GM12878 (cell line): ENCODE measurements at regions not wholly inside any gene's neighbourhood (a gene's known extent, or its start where the extent isn't known, plus 50 kb on each side); places are given as distances from the start of the nearest gene placed in this dataset.

Experiments
- CREB1 ChIP-seq: IDR thresholded peaks from 2 replicates; pipeline ENCODE4 v1.6.1; 2012; ENCODE audit warnings: low read depth, mild to moderate bottlenecking, inconsistent platforms
- EP300 ChIP-seq, 2 experiments: fragments of 150-350 bp in 1 of 2; IDR thresholded peaks; 2 replicates each; pipeline ENCODE4 v1.6.1; 2011 to 2012; ENCODE audit warnings: low read depth in 2 of 2, low read length in 2 of 2, borderline replicate concordance in 1 of 2, improper control_type of control experiment in 1 of 2, inconsistent platforms in 1 of 2; ENCODE audit not compliant: control insufficient read depth in 1 of 2
- GABPA ChIP-seq: IDR thresholded peaks from 2 replicates; pipeline ENCODE4 v1.6.1; 2014; ENCODE audit warnings: antibody characterized with exemption, low read depth, mild to moderate bottlenecking, inconsistent platforms
- HCFC1 ChIP-seq: fragments of 150-350 bp; IDR thresholded peaks from 2 replicates; pipeline ENCODE4 v1.6.1; 2014; ENCODE audit warnings: low read length
- KLF5 ChIP-seq: fragments of 450-650 bp; IDR thresholded peaks from 2 replicates; pipeline ENCODE4 v1.6.1; 2014; ENCODE audit warnings: mild to moderate bottlenecking; ENCODE audit not compliant: partially characterized antibody
- NR2C1 ChIP-seq: fragments of 450-650 bp; IDR thresholded peaks from 2 replicates; pipeline ENCODE4 v1.6.1; 2017; ENCODE audit warnings: antibody characterized with exemption, mild to moderate bottlenecking, moderate library complexity
- POLR2A ChIP-seq: IDR thresholded peaks from 2 replicates; pipeline ENCODE4 v1.6.1; 2011; ENCODE audit warnings: low read depth, mild to moderate bottlenecking, low read length
- RFX5 ChIP-seq: IDR thresholded peaks from 2 replicates; pipeline ENCODE4 v1.6.1; 2011; ENCODE audit warnings: low read depth, low read length, improper control_type of control experiment
- SIN3A ChIP-seq: IDR thresholded peaks from 2 replicates; pipeline ENCODE4 v1.6.1; 2012; ENCODE audit warnings: low read depth, low read length, improper control_type of control experiment
- TF ChIP-seq, protein P1 (sequence below), 3 experiments: IDR thresholded peaks in 2 of 3; conservative IDR thresholded peaks in 1 of 3; 2 replicates each; pipeline ENCODE4 v1.5.1; 2011; ENCODE audit warnings: low read depth in 3 of 3, low read length in 3 of 3, mild to moderate bottlenecking in 3 of 3, control low read depth in 2 of 3, moderate library complexity in 2 of 3, inconsistent platforms in 1 of 3, mixed read lengths in 1 of 3; ENCODE audit not compliant: control insufficient read depth in 2 of 3, insufficient read depth in 1 of 3; ENCODE audit errors: extremely low read depth in 1 of 3

DNA sequence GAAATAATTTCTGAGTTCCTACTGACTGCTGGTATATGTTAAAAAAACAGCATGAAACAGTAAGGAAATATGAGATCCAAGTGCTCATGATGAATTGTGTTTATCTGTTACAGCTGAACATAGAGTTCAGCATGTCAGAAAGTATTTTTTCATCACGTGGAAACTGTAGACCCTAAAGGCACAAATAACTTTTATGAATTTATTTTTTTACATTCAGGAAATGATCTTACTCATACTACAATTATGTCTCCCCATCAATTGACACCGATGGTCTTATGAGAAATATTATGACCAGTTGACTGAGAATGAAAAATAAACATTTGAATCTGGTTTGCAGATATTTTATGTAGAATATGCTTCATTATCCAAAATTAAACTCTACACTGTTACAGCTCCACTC, 283.1 kb upstream of the SPANXN4 start:
- no peak for TF ChIP-seq POLR2A
- TF ChIP-seq, protein P1, sequence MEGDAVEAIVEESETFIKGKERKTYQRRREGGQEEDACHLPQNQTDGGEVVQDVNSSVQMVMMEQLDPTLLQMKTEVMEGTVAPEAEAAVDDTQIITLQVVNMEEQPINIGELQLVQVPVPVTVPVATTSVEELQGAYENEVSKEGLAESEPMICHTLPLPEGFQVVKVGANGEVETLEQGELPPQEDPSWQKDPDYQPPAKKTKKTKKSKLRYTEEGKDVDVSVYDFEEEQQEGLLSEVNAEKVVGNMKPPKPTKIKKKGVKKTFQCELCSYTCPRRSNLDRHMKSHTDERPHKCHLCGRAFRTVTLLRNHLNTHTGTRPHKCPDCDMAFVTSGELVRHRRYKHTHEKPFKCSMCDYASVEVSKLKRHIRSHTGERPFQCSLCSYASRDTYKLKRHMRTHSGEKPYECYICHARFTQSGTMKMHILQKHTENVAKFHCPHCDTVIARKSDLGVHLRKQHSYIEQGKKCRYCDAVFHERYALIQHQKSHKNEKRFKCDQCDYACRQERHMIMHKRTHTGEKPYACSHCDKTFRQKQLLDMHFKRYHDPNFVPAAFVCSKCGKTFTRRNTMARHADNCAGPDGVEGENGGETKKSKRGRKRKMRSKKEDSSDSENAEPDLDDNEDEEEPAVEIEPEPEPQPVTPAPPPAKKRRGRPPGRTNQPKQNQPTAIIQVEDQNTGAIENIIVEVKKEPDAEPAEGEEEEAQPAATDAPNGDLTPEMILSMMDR (IDR thresholded peaks at IDR 0.05 in 2 of 3, conservative IDR thresholded peaks at IDR 0.05 in 1 of 3; ENCODE audit: control insufficient read depth in 2 of 3, extremely low read depth in 1 of 3, insufficient read depth in 1 of 3, low read depth in 3 of 3, low read length in 3 of 3), result no peak
- TF ChIP-seq KLF5, result no peak
- no peak for TF ChIP-seq EP300 (IDR thresholded peaks at IDR 0.05; ENCODE audit: borderline replicate concordance in 1 of 2, control insufficient read depth in 1 of 2, low read depth in 2 of 2, low read length in 2 of 2)
- TF ChIP-seq NR2C1, result no peak
- TF ChIP-seq SIN3A, result no peak
- no peak for TF ChIP-seq RFX5
- TF ChIP-seq HCFC1, result no peak
- TF ChIP-seq CREB1, result no peak
- TF ChIP-seq GABPA, result no peak
